DOHH2 (cell line): ENCODE measurements at regions not wholly inside any gene's neighbourhood (a gene's known extent, or its start where the extent isn't known, plus 50 kb on each side); places are given as distances from the start of the nearest gene placed in this dataset.
"Not testable (repeated sequence)": the region's sequence is repeated elsewhere in the genome, so short reads cannot be mapped to it uniquely, and the experiment has no call there.

Experiments used
- H3F3A ChIP-seq: fragments of 200-600 bp; sonication (generic), shearing (Covaris generic); 2 replicates; pipeline ENCODE4 v1.6.0; 2016; ENCODE audit warnings: antibody characterized with exemption, mild to moderate bottlenecking; ENCODE audit not compliant: control insufficient read depth, insufficient read depth
- H3K27ac ChIP-seq: fragments of 200-600 bp; sonication (generic); 2 replicates; pipeline ENCODE4 v1.5.1; 2014; ENCODE audit warnings: low read depth, mild to moderate bottlenecking, low read length, moderate library complexity
- H3K27me3 ChIP-seq: fragments of 200-600 bp; sonication (generic); 2 replicates; pipeline ENCODE4 v1.6.1; 2014; ENCODE audit warnings: mild to moderate bottlenecking, low read length, mixed read lengths; ENCODE audit not compliant: control insufficient read depth
- H3K36me3 ChIP-seq: fragments of 200-600 bp; sonication (generic); 2 replicates; pipeline ENCODE4 v1.6.1; 2014; ENCODE audit warnings: mild to moderate bottlenecking, low read length, moderate library complexity, mixed read lengths; ENCODE audit not compliant: control insufficient read depth
- H3K4me1 ChIP-seq: fragments of 200-600 bp; sonication (generic); 2 replicates; pipeline ENCODE4 v1.6.1; 2014; ENCODE audit warnings: mild to moderate bottlenecking, low read length, mixed read lengths; ENCODE audit not compliant: control insufficient read depth
- H3K4me2 ChIP-seq: fragments of 200-600 bp; sonication (generic); 2 replicates; pipeline ENCODE4 v1.6.0; 2014; ENCODE audit warnings: mild to moderate bottlenecking, low read length, moderate library complexity
- H3K4me3 ChIP-seq: fragments of 200-600 bp; sonication (generic); 2 replicates; pipeline ENCODE4 v1.5.1; 2014; ENCODE audit warnings: mild to moderate bottlenecking, low read length, mixed read lengths
- H3K79me2 ChIP-seq: fragments of 200-600 bp; sonication (generic); 2 replicates; pipeline ENCODE4 v1.6.1; 2014; ENCODE audit warnings: mild to moderate bottlenecking, low read length, mixed read lengths; ENCODE audit not compliant: control insufficient read depth
- H3K9me2 ChIP-seq: fragments of 200-600 bp; sonication (generic); replicated peaks from 2 replicates; pipeline ENCODE4 v1.6.1; 2014; ENCODE audit warnings: mild to moderate bottlenecking, low read length, mixed read lengths; ENCODE audit not compliant: control insufficient read depth
- H3K9me3 ChIP-seq: fragments of 200-600 bp; sonication (generic); 2 replicates; pipeline ENCODE4 v1.6.1; 2014; ENCODE audit warnings: antibody characterized with exemption, low read length, mixed read lengths; ENCODE audit not compliant: control insufficient read depth, insufficient read depth
- H4K20me1 ChIP-seq: fragments of 200-600 bp; sonication (generic); 2 replicates; pipeline ENCODE4 v1.6.0; 2014; ENCODE audit warnings: low read depth, mild to moderate bottlenecking, antibody characterized with exemption, low read length, moderate library complexity; ENCODE audit not compliant: control insufficient read depth, insufficient read depth
- CTCF ChIP-seq: fragments of 200-600 bp; sonication (generic); IDR thresholded peaks from one replicate; pipeline ENCODE4 v1.5.1; 2014; ENCODE audit warnings: antibody characterized with exemption, mild to moderate bottlenecking, low read depth, low read length; ENCODE audit not compliant: poor library complexity, severe bottlenecking
- EZH2phosphoT487 ChIP-seq: fragments of 200-600 bp; sonication (generic); IDR thresholded peaks from 2 replicates; pipeline ENCODE4 v1.6.1; 2017; ENCODE audit warnings: borderline replicate concordance, mild to moderate bottlenecking, antibody characterized with exemption, low read length, moderate library complexity, mixed read lengths

DNA sequence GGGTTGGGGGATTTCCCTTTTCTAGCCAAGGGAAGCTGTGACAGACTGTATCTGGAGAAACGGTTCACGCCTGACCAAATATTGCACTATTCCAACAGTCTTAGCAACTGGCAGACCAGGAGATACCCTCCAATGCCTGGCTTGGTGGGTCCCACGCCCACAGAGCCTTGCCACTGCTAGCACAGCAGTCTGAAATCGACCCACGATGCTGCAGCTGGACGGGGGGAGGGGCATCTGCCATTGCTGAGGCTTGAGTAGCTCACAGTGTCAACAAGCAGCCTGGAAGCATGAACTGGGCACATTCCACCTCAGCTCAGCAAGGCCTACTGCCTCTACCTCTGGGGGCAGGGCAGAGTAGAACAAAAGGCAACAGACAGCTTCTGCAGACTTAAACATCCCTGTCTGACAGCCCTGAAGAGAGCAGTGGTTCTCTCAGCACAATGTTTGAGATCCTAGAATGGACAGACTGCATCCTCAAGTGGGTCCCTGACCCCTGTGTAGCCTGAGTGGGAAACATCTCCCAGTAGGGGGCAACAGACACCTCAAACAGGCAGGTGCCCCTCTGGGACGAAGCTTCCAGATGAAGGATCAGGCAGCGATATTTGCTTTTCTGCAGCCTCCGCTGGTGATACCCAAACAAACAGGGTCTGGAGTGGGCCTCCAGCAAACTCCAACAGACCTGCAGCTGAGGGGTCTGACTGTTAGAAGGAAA, 89.9 kb upstream of the ECI2 start:
- H3K27ac ChIP-seq = no peak overlapping the region
- no peaks in the 10 kb centered on the region for H3K36me3 ChIP-seq
- H3F3A ChIP-seq = no peaks in the 10 kb centered on the region
- no peaks in the 10 kb centered on the region for H4K20me1 ChIP-seq
- H3K9me3 ChIP-seq = no peaks in the 10 kb centered on the region
- no peak overlapping the region for H3K4me3 ChIP-seq
- H3K4me1 ChIP-seq = no peaks in the 10 kb centered on the region
- no peaks in the 10 kb centered on the region for H3K9me2 ChIP-seq
- no peaks in the 10 kb centered on the region for H3K27me3 ChIP-seq
- no peak for TF ChIP-seq CTCF
- no peak for TF ChIP-seq EZH2phosphoT487
- H3K79me2 ChIP-seq = no peaks in the 10 kb centered on the region
- no peak overlapping the region for H3K4me2 ChIP-seq

DNA sequence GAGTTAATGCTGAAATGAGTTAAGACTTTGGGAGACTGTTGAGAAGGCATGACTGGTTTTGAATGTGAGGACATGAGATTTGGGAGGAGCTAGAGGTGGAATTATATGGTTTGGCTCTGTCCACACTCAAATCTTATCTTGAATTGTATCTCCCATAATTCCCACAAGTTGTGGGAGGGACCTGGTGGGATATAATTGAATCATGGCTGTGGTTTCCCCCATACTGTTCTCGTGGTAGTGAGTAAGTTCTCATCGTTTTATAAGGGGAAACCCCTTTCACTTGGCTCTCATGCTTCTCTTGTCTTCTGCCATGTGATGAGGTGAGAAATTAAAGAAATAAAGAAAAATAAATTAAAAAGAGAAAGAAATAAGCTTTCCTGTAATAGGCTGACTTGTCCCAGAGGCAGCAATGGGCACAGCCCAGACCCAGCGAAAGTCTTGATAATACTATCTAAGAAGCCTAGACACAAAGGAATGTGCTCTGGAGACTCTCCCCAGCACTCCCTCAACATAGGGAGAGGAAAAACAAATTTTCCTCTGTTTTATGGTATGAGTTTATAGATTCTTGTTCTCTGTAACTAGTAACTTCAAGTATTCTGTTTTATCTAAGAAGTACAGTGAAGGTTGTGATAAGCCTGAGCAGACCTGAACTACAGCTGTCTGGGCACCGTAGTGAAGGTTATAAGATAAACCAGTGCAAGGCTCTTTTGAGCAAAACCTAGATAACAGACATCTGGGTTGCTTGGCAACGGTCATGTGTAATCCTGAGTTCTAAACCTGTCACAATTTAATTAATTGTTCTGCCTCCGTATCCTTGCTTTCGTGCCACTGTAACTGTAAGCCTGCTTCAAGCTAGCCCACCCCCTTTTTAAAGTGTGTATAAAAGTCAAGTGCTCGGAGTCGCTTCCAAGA, 88.9 kb upstream of the ECI2 start:
- no peaks in the 10 kb centered on the region for H3K4me1 ChIP-seq
- H3K27ac ChIP-seq = no peak overlapping the region
- no peaks in the 10 kb centered on the region for H3K27me3 ChIP-seq
- no peaks in the 10 kb centered on the region for H4K20me1 ChIP-seq
- H3K36me3 ChIP-seq = no peaks in the 10 kb centered on the region
- no peaks in the 10 kb centered on the region for H3K9me3 ChIP-seq
- H3F3A ChIP-seq = no peaks in the 10 kb centered on the region
- TF ChIP-seq CTCF = no peak
- no peak for TF ChIP-seq EZH2phosphoT487
- H3K4me2 ChIP-seq = no peak overlapping the region
- no peaks in the 10 kb centered on the region for H3K79me2 ChIP-seq
- no peaks in the 10 kb centered on the region for H3K9me2 ChIP-seq
- no peak overlapping the region for H3K4me3 ChIP-seq

GRCh38 chr6:4220558-4220957, 85.2 kb upstream of the ECI2 start:
- Histone ChIP-seq H3K27ac (no peak overlapping the region), H3K9me3 (no peaks in the 10 kb centered on the region), H4K20me1 (no peaks in the 10 kb centered on the region), H3K4me3 (no peak overlapping the region), H3K79me2 (no peaks in the 10 kb centered on the region), H3K9me2 (no peaks in the 10 kb centered on the region), H3K36me3 (no peaks in the 10 kb centered on the region), H3K27me3 (no peaks in the 10 kb centered on the region), H3K4me1 (no peaks in the 10 kb centered on the region), H3K4me2 (no peak overlapping the region), H3F3A (no peaks in the 10 kb centered on the region)
- no peak for TF ChIP-seq EZH2phosphoT487
- TF ChIP-seq CTCF = no peak

DNA sequence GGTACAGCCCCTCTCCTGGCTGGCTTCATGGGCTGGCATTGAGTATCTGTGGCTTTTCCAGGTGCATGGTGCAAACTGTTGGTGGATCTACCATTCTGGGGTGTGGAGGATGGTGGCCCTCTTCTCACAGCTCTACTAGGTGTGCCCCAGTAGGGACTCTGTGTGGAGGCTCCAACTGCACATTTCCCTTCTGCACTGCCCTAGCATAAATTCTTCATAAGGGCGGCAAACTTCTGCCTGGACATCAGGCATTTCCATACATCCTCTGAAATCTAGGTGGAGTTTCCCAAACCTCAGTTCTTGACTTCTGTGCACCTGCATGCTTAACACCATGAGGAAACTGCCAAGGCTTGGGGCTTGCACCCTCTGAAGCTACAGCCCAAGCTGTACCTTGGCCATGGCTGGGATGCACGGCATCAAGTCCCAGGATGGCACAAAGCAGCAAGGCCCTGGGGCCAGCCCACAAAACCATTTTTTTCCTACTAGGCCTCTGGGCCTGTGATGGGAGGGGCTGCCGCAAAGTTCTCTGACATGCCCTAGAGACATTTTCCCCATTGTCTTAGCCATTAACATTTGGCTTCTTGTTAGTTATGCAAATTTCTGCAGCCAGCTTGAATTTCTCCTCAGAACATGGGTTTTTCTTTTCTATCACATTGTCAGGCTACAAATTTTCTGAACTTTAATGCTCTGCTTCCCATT, 83.4 kb upstream of the ECI2 start:
- not testable (repeated sequence) for H3K4me1 ChIP-seq, H3K4me3 ChIP-seq, H3K27ac ChIP-seq, H4K20me1 ChIP-seq, H3K36me3 ChIP-seq, H3K27me3 ChIP-seq, H3K9me2 ChIP-seq, H3K4me2 ChIP-seq, H3K9me3 ChIP-seq, H3F3A ChIP-seq, H3K79me2 ChIP-seq
